ENCODE measurements at regions not wholly inside any gene's neighbourhood (a gene's known extent, or its start where the extent isn't known, plus 50 kb on each side); places are given as distances from the start of the nearest gene placed in this dataset.

DNA sequence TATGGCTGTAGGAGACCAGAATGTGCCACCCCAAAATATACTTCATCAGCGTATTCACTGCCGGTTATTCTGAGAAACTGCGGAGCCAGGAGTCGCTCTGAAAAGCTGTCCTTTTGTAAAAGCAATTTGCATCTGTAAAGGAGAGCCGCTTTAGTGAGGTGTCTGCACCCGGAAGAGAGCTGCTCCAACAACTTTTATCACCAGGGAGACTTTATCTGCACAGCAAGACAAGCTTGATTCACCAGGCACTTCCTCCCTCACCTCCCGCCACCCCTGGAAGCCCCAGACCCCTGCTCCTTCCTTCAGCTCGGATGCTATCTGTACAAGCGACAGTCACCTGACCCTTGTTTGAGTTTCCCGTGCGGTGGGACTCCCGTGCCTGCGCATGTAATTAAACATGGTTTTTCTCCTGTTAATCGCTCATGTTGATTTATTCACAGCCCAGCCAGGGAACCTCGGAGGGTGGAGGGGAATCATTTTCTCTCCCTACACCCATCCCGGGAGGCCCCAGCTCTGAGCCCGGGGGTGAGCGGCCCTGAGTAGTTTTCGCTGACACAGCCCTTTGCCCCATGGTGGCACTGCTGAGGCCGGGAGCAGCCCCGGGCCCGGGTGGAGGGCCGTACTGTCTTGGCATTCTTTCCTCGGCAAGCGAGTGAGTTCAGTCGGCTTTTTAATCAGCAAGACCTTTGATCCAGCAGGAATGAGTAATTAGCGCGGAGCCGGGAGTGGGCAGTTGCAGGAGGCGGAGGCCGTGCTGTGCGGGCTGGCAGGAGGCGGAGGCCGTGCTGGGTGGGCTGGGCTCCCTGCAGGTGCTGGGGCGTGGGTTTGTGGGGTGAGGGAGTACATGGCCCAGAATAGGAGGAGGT is 222.7 kb upstream of the CIBAR2 start:
- intact Hi-C loops (cut with DNase I) = no loop called here
- no peak for DNase-seq (ENCODE audit: extremely low spot score in 2 of 2)
- H3K9me3 ChIP-seq = no peaks in the 10 kb centered on the region
- no peak overlapping the region for H3K27ac ChIP-seq
- H3K36me3 ChIP-seq = no peaks in the 10 kb centered on the region
- peaks cover 10% of the 10 kb centered on the region for H3K4me1 ChIP-seq
- no peaks in the 10 kb centered on the region for H3K27me3 ChIP-seq
- no peak for TF ChIP-seq POLR2AphosphoS5 (IDR thresholded peaks at IDR 0.05; ENCODE audit: insufficient read depth in 1 of 2, low read depth in 1 of 2)
- TF ChIP-seq, protein P1, sequence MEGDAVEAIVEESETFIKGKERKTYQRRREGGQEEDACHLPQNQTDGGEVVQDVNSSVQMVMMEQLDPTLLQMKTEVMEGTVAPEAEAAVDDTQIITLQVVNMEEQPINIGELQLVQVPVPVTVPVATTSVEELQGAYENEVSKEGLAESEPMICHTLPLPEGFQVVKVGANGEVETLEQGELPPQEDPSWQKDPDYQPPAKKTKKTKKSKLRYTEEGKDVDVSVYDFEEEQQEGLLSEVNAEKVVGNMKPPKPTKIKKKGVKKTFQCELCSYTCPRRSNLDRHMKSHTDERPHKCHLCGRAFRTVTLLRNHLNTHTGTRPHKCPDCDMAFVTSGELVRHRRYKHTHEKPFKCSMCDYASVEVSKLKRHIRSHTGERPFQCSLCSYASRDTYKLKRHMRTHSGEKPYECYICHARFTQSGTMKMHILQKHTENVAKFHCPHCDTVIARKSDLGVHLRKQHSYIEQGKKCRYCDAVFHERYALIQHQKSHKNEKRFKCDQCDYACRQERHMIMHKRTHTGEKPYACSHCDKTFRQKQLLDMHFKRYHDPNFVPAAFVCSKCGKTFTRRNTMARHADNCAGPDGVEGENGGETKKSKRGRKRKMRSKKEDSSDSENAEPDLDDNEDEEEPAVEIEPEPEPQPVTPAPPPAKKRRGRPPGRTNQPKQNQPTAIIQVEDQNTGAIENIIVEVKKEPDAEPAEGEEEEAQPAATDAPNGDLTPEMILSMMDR (IDR thresholded peaks at IDR 0.05) = no peak
- no peak for TF ChIP-seq POLR2A (IDR thresholded peaks at IDR 0.05)
- H3K4me3 ChIP-seq = no peak overlapping the region

DNA sequence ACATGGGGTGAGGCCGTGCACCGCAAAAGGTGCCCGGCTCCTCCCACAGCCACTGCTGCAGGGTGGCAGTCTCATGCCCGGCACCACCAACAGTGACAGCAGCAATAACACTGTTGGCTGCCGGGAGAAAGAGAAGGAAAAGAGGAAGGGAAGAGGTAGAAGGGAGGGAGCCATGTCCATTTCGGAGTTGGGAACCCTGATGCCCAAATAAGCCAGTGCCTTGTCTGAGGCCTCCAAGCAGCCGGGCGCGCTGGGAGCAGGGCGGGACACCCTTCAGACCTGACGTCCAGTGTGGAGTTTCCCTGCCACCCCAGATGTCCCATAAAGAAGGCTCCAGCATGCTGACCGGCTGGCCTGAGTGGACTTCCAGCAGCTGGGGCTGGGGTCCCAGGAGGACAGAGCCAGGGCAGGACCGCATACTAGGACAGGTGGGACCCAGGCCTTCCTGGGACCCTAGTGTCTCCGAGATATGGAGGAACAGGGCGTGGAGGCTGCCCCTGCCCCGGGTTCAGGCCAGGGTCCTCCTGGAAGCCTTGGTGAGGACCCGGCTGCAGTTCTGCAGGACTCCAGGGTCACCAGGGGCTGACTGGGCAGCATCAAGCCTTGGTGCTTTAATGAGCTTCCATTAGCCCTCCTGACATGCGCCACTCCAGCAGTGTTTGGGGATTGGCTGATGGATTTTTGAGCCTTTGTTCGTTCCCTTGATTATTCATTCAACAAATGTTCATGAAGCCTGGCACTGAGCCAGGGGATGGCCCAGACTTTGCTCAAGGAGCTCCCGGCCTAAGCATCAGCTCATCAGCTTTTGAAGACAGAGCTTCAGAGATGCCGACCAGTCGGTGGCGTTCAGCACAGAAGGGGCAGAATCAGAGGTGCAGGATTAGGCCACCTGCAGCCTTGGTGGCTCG is 223.6 kb upstream of the CIBAR2 start:
- no peak overlapping the region for H3K27ac ChIP-seq
- TF ChIP-seq, protein P1 (IDR thresholded peaks at IDR 0.05) = no peak
- TF ChIP-seq POLR2A (IDR thresholded peaks at IDR 0.05) (no peak), POLR2AphosphoS5 (IDR thresholded peaks at IDR 0.05; ENCODE audit: insufficient read depth in 1 of 2, low read depth in 1 of 2) (no peak)
- no peaks in the 10 kb centered on the region for H3K27me3 ChIP-seq
- H3K9me3 ChIP-seq = no peaks in the 10 kb centered on the region
- H3K4me1 ChIP-seq = peaks cover under 1% of the 10 kb centered on the region
- no peak for DNase-seq (ENCODE audit: extremely low spot score in 2 of 2)
- intact Hi-C loops (cut with DNase I) = no loop called here
- H3K4me3 ChIP-seq = no peak overlapping the region
- H3K36me3 ChIP-seq = no peaks in the 10 kb centered on the region

DNA sequence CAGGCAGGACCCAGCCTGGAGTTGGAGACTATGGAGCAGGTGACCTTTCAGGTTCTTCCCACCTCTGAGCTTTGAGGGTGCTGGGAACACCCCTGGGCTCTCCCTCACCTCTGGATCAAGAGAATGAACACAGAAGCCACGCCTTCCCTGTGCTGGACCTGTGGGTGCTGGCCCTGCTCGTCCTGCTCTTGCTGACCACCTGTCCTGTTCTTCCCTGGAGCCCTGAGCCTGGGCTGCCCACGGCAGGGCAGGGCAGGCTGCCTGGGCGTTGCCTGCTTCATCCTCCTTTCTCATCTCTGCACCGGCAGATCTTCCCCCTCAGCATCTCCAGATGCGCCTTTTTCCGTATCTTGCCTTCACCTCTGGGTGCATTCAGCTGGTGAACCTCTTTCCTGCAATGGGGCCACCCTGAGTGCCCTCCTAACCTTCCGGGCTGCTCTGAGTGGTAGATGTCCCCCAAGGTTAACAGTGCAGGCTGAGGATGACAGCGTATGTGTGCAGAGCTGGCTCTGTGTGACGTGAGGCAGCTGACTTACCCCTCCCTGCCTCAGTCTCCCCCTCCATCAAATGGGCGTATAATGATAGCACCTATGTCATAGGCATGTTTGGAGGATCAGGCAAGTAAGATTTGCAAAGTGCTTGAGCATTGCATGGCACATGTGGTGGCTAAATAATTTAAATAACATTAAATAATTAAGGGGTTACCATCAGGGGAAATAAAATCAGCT is 225.8 kb upstream of the CIBAR2 start:
- no peaks in the 10 kb centered on the region for H3K27me3 ChIP-seq
- no peak overlapping the region for H3K27ac ChIP-seq
- no peaks in the 10 kb centered on the region for H3K4me1 ChIP-seq
- H3K36me3 ChIP-seq = no peaks in the 10 kb centered on the region
- intact Hi-C loops (cut with DNase I) = no loop called here
- H3K4me3 ChIP-seq = no peak overlapping the region
- TF ChIP-seq POLR2AphosphoS5 (IDR thresholded peaks at IDR 0.05; ENCODE audit: insufficient read depth in 1 of 2, low read depth in 1 of 2) = no peak
- TF ChIP-seq, protein P1 (IDR thresholded peaks at IDR 0.05) = no peak
- no peak for TF ChIP-seq POLR2A (IDR thresholded peaks at IDR 0.05)
- no peak for DNase-seq (ENCODE audit: extremely low spot score in 2 of 2)
- no peaks in the 10 kb centered on the region for H3K9me3 ChIP-seq

DNA sequence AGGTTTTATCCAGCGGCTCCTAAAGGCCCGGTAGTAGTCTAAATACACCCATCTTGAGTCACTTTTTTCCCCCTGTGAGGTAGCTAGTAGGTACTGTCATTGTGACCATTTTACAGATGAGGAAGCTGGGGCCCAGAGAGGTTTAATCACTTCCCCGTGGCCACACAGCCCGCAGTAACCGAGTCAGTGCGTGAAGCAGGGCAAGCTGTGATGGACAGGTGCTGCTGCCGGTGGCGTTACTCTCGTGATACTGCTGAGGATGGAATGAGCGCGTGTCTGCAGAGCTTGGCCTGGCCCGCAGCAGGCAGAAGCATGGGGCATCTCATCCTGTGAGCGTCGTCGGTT is 226.3 kb upstream of the CIBAR2 start:
- no peaks in the 10 kb centered on the region for H3K27me3 ChIP-seq
- H3K4me1 ChIP-seq = no peaks in the 10 kb centered on the region
- DNase-seq (ENCODE audit: extremely low spot score in 2 of 2) = no peak
- H3K27ac ChIP-seq = no peak overlapping the region
- intact Hi-C loops (cut with DNase I) = no loop called here
- H3K9me3 ChIP-seq = no peaks in the 10 kb centered on the region
- TF ChIP-seq POLR2AphosphoS5 (IDR thresholded peaks at IDR 0.05; ENCODE audit: insufficient read depth in 1 of 2, low read depth in 1 of 2) = no peak
- TF ChIP-seq, protein P1 (IDR thresholded peaks at IDR 0.05) = no peak
- no peak for TF ChIP-seq POLR2A (IDR thresholded peaks at IDR 0.05)
- no peak overlapping the region for H3K4me3 ChIP-seq
- H3K36me3 ChIP-seq = no peaks in the 10 kb centered on the region

Data from vagina (tissue), 2 donors.